Lower leg skin (tissue), 4 donors: ENCODE measurements at regions not wholly inside any gene's neighbourhood (a gene's known extent, or its start where the extent isn't known, plus 50 kb on each side); places are given as distances from the start of the nearest gene placed in this dataset.

ENCODE experiments used
- DNase-seq, 2 donors: peaks; one replicate each; pipeline ENCODE4 v3.0.0-alpha.2; 2019; ENCODE audit warnings: low spot score in 2 of 2
- H3K4me3 ChIP-seq: fragments of 200-600 bp; sonication (generic); 2 replicates; pipeline ENCODE4 v1.5.1; 2017; ENCODE audit warnings: mild to moderate bottlenecking, low read depth; ENCODE audit not compliant: poor library complexity, severe bottlenecking
- POLR2A ChIP-seq, 2 donors: fragments of 450-650 bp; IDR thresholded peaks; one replicate each; pipeline ENCODE4 v1.6.1; 2016 to 2017; ENCODE audit warnings: antibody characterized with exemption in 2 of 2, mild to moderate bottlenecking in 1 of 2, moderate library complexity in 1 of 2
- WGBS, 2 donors: methylation state at CpG; one replicate each; pipeline ENCODE4 v1.1.5; 2018; 5-methylcytosine and 5-hydroxymethylcytosine counted together
- intact Hi-C: fragments of 100-400 bp; cut with DNase I; formaldehyde crosslinking; loops from one replicate; pipeline ENCODE4 v1.15.0; 2023; ENCODE audit warnings: low total_unique reads
- TF ChIP-seq, protein P1 (sequence below), 3 donors: fragments of 450-650 bp; IDR thresholded peaks; one replicate each; pipeline ENCODE4 v1.5.1; 2016; ENCODE audit warnings: antibody characterized with exemption in 3 of 3, mild to moderate bottlenecking in 3 of 3, moderate library complexity in 2 of 3

GRCh38 chr12:38101753-38102152 lies 214.8 kb upstream of the ALG10B start:
- intact Hi-C loops, result no loop called here
- H3K4me3 ChIP-seq, result no peak overlapping the region
- WGBS, 2 donors, result 20 to 23% methylated on average over 3 of the region's 3 CpGs
- DNase-seq, result no peak
- TF ChIP-seq, protein P1, sequence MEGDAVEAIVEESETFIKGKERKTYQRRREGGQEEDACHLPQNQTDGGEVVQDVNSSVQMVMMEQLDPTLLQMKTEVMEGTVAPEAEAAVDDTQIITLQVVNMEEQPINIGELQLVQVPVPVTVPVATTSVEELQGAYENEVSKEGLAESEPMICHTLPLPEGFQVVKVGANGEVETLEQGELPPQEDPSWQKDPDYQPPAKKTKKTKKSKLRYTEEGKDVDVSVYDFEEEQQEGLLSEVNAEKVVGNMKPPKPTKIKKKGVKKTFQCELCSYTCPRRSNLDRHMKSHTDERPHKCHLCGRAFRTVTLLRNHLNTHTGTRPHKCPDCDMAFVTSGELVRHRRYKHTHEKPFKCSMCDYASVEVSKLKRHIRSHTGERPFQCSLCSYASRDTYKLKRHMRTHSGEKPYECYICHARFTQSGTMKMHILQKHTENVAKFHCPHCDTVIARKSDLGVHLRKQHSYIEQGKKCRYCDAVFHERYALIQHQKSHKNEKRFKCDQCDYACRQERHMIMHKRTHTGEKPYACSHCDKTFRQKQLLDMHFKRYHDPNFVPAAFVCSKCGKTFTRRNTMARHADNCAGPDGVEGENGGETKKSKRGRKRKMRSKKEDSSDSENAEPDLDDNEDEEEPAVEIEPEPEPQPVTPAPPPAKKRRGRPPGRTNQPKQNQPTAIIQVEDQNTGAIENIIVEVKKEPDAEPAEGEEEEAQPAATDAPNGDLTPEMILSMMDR (IDR thresholded peaks at IDR 0.05), result no peak
- no peak for TF ChIP-seq POLR2A (IDR thresholded peaks at IDR 0.05)

DNA sequence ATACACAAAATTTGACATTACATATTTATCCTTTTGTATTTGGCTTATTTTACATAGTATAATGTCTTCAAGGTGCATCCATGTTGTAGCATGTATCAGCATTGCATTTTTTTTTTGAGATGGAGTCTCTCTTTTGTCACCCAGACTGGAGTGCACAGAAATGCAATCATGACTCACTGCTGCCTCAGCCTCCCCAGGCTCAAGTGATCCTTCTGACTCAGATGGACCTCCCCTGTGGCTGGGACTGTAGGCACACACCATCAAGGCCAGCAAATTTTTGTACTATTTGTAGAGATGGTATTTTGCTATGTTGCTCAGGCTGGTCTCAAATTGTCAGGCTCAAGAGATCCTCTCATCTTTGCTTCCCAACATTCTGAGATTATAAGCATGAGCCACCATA lies 214.4 kb upstream of the ALG10B start:
- TF ChIP-seq, protein P1 (IDR thresholded peaks at IDR 0.05), result no peak
- TF ChIP-seq POLR2A (IDR thresholded peaks at IDR 0.05), result no peak
- no peak for DNase-seq
- intact Hi-C loops, result no loop called here
- H3K4me3 ChIP-seq, result no peak overlapping the region

DNA sequence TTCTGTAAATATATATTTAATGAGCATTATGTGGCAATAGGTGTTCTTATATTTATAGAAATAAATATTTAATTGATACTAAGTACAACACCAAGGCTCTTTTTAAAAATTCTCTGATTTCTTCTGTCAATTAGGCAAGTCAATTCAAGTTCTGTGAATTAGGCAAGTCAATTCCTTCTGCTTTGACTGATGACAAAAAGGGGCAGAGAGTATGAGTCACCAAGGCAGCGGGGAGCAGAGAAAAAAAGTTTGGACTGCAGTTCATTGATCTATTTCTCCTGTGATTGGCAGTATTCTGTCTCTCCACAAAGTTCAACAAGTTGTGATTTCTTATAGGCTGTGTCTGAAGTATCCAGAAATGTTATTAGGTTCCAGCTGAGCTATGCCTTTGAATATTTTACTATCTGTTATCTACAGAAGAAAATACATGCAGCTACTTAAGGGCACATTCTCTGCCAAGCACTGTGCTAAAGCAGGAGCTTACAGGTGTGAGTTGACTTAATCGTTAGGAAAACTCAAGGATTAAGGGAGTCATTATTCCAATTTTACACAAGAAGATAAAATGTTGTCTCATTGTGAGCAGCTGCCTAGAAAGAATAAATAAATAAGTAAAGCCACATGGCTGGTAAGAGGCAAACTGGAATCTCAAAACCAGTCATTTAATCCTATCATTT lies 206.4 kb upstream of the ALG10B start:
- no peak overlapping the region for H3K4me3 ChIP-seq
- WGBS, 2 donors, result 63 to 64% methylated on average over 2 of the region's 2 CpGs
- intact Hi-C loops, result no loop called here
- no peak for DNase-seq
- TF ChIP-seq POLR2A (IDR thresholded peaks at IDR 0.05), result no peak
- TF ChIP-seq, protein P1 (IDR thresholded peaks at IDR 0.05), result no peak

GRCh38 chr12:38113991-38114390 lies 202.6 kb upstream of the ALG10B start:
- DNase-seq, result no peak
- intact Hi-C loops, result no loop called here
- no peak overlapping the region for H3K4me3 ChIP-seq
- WGBS, 2 donors, result 74 to 75% methylated on average over 5 of the region's 5 CpGs
- no peak for TF ChIP-seq POLR2A (IDR thresholded peaks at IDR 0.05)
- TF ChIP-seq, protein P1 (IDR thresholded peaks at IDR 0.05), result no peak

- no peak for DNase-seq
- no peak overlapping the region for H3K4me3 ChIP-seq
- TF ChIP-seq, protein P1 (IDR thresholded peaks at IDR 0.05), result no peak
- TF ChIP-seq POLR2A (IDR thresholded peaks at IDR 0.05), result no peak
- WGBS, 2 donors, result 54 to 74% methylated on average over 5 of the region's 5 CpGs
- intact Hi-C loops, result no loop called here
Measured at GRCh38 chr12:38116968-38117367, 199.6 kb upstream of the ALG10B start.

DNA sequence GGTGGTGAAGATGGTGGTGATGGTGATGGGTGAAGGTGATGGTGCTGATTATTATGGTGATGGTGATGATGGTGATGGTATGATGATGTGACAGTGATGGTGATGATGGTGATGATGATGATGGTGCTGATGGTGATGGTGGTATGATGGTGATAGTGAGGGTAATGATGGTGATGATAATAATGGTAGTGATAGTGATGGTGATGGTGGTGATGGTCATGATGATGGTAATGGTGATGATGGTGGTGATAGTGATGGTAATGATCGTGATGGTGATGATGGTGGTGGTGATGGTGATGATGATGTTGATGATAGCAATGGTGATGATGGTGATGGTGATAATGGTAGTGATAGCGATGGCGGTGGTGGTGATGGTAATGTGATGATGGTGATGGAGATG lies 197.9 kb upstream of the ALG10B start:
- H3K4me3 ChIP-seq, result no peak overlapping the region
- 89 to 91% methylated on average over 3 of the region's 3 CpGs for WGBS, 2 donors
- DNase-seq, result no peak
- no peak for TF ChIP-seq POLR2A (IDR thresholded peaks at IDR 0.05)
- TF ChIP-seq, protein P1 (IDR thresholded peaks at IDR 0.05), result no peak
- intact Hi-C loops, result no loop called here
